ENCODE measurements at regions not wholly inside any gene's neighbourhood (a gene's known extent, or its start where the extent isn't known, plus 50 kb on each side); places are given as distances from the start of the nearest gene placed in this dataset.
A peak's percentile ranks its signal among the peaks of the same experiment; 100 is the strongest.

DNA sequence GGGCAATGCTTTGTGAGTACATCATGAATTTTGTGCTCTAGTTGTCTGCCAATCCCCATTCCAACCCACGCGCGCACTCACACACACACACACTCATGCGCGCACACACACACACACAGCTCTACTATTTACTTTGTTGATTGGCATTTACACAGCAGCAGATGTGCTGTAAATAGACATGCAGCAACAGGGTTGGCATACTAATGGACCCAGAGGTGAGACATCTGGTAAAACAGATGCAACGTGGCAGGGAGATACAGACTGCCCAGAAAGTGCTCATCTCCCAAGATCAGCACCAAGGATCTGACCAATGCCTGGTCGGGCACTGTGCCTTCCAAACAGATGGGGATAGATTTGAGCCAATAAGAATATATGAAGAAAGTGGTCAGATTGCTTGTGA, 873.0 kb downstream of the SORCS3 start:
- no peak overlapping the region for H3K4me2 ChIP-seq
- H3K79me2 ChIP-seq (replicated peaks; ENCODE audit: insufficient read depth): no peaks in the 10 kb centered on the region
- Mint-ChIP-seq H3K4me3 (no peak overlapping the region), H3K27ac (no peak overlapping the region), H3K27me3 (ENCODE audit: insufficient read depth, low read depth, poor library complexity) (no peaks in the 10 kb centered on the region), H3K9me3 (no peaks in the 10 kb centered on the region; the same call in 2 of the 3 replicates), H3K36me3 (ENCODE audit: low read depth) (no peaks in the 10 kb centered on the region), H3K4me1 (peaks cover 9% of the 10 kb centered on the region; the same call in 2 of the 3 replicates)
- ATAC-seq (no peak), DNase-seq (ENCODE audit: low spot score) (no peak)
- peaks cover 6% of the 10 kb centered on the region for H3K4me1 ChIP-seq (ENCODE audit: insufficient read depth)
- H3K9me2 ChIP-seq (ENCODE audit: insufficient read depth): 0 out of 2 replicates have a peak, but pooled peaks cover 4% of the 10 kb centered on the region
- H3K27ac ChIP-seq (ENCODE audit: low read depth): no peak overlapping the region
- TF ChIP-seq, protein P1, sequence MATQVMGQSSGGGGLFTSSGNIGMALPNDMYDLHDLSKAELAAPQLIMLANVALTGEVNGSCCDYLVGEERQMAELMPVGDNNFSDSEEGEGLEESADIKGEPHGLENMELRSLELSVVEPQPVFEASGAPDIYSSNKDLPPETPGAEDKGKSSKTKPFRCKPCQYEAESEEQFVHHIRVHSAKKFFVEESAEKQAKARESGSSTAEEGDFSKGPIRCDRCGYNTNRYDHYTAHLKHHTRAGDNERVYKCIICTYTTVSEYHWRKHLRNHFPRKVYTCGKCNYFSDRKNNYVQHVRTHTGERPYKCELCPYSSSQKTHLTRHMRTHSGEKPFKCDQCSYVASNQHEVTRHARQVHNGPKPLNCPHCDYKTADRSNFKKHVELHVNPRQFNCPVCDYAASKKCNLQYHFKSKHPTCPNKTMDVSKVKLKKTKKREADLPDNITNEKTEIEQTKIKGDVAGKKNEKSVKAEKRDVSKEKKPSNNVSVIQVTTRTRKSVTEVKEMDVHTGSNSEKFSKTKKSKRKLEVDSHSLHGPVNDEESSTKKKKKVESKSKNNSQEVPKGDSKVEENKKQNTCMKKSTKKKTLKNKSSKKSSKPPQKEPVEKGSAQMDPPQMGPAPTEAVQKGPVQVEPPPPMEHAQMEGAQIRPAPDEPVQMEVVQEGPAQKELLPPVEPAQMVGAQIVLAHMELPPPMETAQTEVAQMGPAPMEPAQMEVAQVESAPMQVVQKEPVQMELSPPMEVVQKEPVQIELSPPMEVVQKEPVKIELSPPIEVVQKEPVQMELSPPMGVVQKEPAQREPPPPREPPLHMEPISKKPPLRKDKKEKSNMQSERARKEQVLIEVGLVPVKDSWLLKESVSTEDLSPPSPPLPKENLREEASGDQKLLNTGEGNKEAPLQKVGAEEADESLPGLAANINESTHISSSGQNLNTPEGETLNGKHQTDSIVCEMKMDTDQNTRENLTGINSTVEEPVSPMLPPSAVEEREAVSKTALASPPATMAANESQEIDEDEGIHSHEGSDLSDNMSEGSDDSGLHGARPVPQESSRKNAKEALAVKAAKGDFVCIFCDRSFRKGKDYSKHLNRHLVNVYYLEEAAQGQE (IDR thresholded peaks at IDR 0.05; ENCODE audit: unreplicated experiment): no peak
- TF ChIP-seq ZNF114 (CRISPR knock-in tag; IDR thresholded peaks at IDR 0.05) (no peak), STAT1 (IDR thresholded peaks at IDR 0.05; ENCODE audit: unreplicated experiment) (no peak), EZH2 (IDR thresholded peaks at IDR 0.05; ENCODE audit: low read depth, unreplicated experiment) (no peak), NANOG (IDR thresholded peaks at IDR 0.05; ENCODE audit: borderline replicate concordance) (no peak), POLR2AphosphoS5 (IDR thresholded peaks at IDR 0.05; ENCODE audit: low read depth) (no peak), JUNB (IDR thresholded peaks at IDR 0.05; ENCODE audit: unreplicated experiment) (no peak)
- TF ChIP-seq, protein P2, sequence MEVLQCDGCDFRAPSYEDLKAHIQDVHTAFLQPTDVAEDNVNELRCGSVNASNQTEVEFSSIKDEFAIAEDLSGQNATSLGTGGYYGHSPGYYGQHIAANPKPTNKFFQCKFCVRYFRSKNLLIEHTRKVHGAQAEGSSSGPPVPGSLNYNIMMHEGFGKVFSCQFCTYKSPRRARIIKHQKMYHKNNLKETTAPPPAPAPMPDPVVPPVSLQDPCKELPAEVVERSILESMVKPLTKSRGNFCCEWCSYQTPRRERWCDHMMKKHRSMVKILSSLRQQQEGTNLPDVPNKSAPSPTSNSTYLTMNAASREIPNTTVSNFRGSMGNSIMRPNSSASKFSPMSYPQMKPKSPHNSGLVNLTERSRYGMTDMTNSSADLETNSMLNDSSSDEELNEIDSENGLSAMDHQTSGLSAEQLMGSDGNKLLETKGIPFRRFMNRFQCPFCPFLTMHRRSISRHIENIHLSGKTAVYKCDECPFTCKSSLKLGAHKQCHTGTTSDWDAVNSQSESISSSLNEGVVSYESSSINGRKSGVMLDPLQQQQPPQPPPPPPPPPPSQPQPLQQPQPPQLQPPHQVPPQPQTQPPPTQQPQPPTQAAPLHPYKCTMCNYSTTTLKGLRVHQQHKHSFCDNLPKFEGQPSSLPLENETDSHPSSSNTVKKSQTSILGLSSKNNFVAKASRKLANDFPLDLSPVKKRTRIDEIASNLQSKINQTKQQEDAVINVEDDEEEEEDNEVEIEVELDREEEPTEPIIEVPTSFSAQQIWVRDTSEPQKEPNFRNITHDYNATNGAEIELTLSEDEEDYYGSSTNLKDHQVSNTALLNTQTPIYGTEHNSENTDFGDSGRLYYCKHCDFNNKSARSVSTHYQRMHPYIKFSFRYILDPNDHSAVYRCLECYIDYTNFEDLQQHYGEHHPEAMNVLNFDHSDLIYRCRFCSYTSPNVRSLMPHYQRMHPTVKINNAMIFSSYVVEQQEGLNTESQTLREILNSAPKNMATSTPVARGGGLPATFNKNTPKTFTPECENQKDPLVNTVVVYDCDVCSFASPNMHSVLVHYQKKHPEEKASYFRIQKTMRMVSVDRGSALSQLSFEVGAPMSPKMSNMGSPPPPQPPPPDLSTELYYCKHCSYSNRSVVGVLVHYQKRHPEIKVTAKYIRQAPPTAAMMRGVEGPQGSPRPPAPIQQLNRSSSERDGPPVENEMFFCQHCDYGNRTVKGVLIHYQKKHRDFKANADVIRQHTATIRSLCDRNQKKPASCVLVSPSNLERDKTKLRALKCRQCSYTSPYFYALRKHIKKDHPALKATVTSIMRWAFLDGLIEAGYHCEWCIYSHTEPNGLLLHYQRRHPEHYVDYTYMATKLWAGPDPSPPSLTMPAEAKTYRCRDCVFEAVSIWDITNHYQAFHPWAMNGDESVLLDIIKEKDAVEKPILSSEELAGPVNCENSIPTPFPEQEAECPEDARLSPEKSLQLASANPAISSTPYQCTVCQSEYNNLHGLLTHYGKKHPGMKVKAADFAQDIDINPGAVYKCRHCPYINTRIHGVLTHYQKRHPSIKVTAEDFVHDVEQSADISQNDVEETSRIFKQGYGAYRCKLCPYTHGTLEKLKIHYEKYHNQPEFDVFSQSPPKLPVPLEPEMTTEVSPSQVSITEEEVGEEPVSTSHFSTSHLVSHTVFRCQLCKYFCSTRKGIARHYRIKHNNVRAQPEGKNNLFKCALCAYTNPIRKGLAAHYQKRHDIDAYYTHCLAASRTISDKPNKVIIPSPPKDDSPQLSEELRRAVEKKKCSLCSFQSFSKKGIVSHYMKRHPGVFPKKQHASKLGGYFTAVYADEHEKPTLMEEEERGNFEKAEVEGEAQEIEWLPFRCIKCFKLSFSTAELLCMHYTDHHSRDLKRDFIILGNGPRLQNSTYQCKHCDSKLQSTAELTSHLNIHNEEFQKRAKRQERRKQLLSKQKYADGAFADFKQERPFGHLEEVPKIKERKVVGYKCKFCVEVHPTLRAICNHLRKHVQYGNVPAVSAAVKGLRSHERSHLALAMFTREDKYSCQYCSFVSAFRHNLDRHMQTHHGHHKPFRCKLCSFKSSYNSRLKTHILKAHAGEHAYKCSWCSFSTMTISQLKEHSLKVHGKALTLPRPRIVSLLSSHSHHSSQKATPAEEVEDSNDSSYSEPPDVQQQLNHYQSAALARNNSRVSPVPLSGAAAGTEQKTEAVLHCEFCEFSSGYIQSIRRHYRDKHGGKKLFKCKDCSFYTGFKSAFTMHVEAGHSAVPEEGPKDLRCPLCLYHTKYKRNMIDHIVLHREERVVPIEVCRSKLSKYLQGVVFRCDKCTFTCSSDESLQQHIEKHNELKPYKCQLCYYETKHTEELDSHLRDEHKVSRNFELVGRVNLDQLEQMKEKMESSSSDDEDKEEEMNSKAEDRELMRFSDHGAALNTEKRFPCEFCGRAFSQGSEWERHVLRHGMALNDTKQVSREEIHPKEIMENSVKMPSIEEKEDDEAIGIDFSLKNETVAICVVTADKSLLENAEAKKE (CRISPR knock-in tag; IDR thresholded peaks at IDR 0.05): no peak
- TF ChIP-seq, protein P3, sequence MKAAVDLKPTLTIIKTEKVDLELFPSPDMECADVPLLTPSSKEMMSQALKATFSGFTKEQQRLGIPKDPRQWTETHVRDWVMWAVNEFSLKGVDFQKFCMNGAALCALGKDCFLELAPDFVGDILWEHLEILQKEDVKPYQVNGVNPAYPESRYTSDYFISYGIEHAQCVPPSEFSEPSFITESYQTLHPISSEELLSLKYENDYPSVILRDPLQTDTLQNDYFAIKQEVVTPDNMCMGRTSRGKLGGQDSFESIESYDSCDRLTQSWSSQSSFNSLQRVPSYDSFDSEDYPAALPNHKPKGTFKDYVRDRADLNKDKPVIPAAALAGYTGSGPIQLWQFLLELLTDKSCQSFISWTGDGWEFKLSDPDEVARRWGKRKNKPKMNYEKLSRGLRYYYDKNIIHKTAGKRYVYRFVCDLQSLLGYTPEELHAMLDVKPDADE (IDR thresholded peaks at IDR 0.05): no peak
- H3F3A ChIP-seq (replicated peaks; ENCODE audit: low read depth): no peaks in the 10 kb centered on the region
- H2AFZ ChIP-seq: 0 out of 2 replicates have a peak overlapping the region, but pooled peaks have one; percentile 24
- H3K27me3 ChIP-seq (ENCODE audit: insufficient read depth): no peaks in the 10 kb centered on the region
- H3K4me3 ChIP-seq: no peak overlapping the region
- H3K36me3 ChIP-seq (ENCODE audit: insufficient read depth): no peaks in the 10 kb centered on the region
- no peaks in the 10 kb centered on the region for H4K20me1 ChIP-seq (replicated peaks; ENCODE audit: insufficient read depth)

Measured in GM23338 (cell line).